KG1 (cell line): ENCODE measurements at regions not wholly inside any gene's neighbourhood (a gene's known extent, or its start where the extent isn't known, plus 50 kb on each side); places are given as distances from the start of the nearest gene placed in this dataset.
"Not testable (repeated sequence)": the region's sequence is repeated elsewhere in the genome, so short reads cannot be mapped to it uniquely, and the experiment has no call there.

Experiments used
- DNase-seq: peaks from one replicate; lab custom pipeline; 2025; lab: John Stamatoyannopoulos, UW

DNA sequence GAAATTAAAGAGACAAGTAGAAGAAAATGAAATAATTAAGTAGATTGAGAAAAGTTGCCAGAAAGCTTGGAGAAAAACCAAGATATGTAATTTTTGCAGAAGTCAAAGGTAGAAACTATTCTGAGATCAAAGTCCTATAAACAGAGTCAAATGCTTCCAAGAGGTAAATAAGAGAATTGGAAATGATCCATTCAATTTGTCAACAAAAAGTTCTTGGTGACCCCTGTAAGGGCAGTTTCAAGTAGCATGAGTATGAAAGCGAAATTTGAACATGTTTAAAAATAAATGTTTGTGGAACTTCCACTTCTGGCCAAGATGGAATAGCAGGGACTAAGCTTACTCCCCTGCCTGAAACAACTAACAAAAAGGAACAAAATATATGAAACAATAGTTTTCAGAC is 562.0 kb downstream of the SMARCA1 start:
- DNase-seq, result no peak

DNA sequence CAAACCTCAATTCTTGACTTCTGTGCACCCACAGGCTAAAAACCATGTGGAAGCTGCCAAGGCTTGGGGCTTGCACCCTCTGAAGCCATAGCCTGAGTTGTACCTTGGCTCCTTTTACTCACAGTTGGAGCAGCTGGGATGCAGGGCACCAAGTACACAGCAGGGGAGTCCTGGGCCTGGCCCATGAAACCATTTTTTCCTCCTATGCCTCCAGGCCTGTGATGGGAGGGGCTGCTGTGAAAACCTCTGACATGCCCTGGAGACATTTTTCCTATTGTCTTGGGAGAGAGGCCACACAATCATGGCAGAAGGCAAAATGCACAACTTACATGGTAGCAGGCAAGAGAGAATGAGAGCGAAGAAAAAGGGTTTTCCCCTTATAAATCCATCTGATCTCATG is 568.6 kb downstream of the SMARCA1 start:
- not testable (repeated sequence) for DNase-seq

DNA sequence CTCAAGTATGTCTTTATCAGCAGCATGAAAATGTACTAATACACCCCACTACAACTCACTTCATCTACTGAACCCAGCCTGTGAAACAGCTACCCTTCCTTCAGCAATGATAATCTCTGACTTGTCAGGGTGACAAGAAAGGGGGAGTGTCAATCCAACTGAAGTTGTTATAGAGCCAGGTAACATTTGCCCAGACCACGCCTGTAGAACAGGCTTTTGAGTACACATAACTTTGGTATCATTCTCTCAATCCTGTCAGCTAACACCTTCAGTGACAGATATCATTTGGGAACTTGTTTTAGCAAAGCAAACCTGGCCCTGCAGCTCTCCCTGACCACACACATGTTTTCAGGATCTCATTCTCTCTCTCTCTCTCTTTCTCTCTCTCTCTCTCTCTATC is 592.2 kb downstream of the SMARCA1 start:
- no peak for DNase-seq

GRCh38 chrX:128929271-128930057 is 593.8 kb downstream of the SMARCA1 start:
- no peak for DNase-seq

- DNase-seq, result no peak
Measured at GRCh38 chrX:128928636-128929035, 594.7 kb downstream of the SMARCA1 start.

DNA sequence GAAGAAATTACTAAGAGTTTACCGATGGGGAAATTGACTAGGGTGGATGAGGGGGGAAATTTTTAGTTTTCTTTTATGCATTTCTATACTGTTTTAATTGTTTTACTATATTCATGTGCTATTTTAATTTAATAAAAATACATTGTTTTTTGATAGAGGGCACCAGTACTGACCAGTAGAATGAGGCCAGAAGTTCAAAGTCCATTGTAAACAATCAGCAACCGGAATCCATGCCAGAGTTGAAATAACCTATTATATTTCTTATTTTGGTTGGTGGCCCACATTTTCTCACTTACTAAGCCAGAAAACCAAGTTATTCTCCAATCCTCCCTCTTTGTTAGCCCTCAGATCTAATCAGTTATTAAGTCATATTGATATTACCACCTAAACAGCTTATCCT is 595.9 kb downstream of the SMARCA1 start:
- DNase-seq, result no peak

- DNase-seq, result no peak
Measured at GRCh38 chrX:128906753-128907152, 616.5 kb downstream of the SMARCA1 start.

DNA sequence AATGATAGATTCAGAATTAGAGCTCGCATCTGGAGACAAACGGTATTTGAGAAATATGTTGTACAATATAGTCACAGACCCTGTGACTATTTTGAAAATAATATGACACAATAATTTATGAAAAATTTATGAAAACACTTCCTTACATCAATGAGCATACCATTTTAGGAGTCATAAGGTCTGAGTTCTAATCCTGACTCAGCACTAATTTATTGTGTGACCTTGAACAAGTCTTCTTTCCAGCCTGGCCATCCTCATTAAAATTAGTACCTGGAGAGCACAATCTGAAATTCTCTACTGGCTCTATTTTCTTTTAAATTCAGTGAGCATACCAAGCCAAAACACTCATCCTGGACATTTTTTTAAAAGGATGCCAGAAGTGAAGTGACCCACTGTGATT is 622.3 kb downstream of the SMARCA1 start:
- no peak for DNase-seq

- DNase-seq, result no peak
Measured at GRCh38 chrX:128897621-128898020, 625.7 kb downstream of the SMARCA1 start.

DNA sequence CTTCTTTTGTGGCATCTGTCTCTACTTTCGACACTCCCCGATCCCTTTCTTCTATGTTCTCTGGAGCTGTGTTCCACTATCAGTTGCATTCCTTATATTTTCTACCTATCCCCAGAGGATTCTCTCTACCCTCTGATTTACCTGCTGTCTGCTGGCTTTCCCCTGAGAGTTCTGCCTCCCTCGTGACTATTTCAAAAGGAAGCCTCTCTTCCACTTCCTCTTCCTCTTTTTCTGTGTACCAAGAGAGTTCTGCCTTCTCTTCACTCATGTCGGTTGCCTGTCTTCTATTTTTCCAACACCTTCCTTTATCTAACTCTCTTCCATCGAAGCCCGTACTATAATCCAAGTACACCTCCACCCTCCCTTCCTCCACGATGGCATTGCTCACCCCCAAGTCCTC is 631.7 kb downstream of the SMARCA1 start:
- DNase-seq, result no peak

DNA sequence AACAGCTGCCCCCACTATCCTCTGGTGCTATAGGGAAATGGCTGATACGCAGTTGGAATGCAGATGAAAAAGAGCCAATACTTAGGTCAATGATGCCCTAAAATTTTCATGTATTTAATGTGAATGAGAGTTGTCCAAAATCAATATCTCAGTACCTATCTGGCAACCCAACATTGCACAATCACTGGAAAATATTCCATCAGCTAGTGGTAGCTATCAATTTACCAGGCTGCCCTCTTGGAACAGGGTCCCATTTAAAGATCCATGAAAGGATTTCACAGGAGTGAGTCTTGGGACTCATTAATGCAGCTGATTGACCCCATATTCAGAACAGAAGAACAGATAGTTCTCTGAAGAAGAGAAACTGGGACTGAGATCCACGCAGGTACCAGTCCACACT is 638.9 kb downstream of the SMARCA1 start:
- no peak for DNase-seq

- no peak for DNase-seq
Measured at GRCh38 chrX:128883650-128884049, 639.6 kb downstream of the SMARCA1 start.

DNA sequence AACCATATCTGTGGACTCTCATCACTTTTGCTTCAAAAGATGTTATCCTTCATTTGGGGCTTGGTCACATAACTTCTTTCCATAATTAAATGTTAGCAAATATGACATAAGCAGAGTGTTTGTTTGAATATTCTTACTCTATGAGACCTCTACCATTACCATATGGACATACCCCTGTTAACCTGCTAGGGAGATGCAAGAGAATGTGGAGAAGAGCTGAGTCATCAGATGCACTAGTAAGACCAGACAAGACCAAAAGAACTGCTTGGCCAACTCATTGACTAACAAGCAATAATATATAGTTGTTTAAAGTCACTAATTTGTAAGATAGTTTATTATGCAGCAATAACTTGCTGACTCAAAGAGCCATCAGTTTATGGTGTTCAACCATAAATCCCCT is 652.9 kb downstream of the SMARCA1 start:
- DNase-seq, result no peak

DNA sequence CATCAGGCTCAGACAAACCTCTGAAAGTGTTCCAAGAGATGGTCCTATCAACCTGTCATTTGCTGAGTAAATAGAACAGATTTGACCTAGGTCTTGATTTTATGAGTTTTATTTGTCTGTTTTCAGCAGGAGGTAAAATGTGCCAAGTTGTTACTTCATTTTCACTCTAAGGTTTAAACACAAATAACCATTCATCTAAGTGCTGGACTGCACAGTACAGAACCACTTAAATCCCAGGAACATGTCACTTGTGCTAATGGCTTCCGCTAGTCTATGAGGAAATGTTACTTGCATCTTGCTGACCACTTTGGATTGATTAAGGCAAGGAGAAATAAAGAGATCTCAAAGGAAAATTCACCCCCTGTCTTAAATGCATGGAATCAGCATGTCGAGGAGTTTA is 660.7 kb downstream of the SMARCA1 start:
- DNase-seq, result no peak

- no peak for DNase-seq
Measured at GRCh38 chrX:128848374-128848773, 674.9 kb downstream of the SMARCA1 start.

DNA sequence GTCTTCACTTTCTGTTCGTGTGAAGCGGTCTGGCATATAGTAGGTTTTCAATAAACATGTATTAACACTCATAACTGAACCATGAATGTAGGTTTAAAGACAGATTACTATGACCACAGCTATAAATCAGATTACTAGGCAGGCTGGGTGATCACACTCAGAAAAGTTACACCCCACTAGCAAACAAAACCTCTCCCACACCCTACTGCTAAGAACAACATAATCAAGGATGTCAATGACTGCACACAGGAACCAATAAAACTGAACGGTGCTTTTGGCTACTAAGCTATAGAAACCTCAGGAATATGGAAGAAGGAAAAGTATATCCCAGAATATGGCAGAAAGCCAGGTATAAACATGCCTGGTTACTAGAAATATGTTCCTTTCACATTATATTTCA is 676.9 kb downstream of the SMARCA1 start:
- no peak for DNase-seq

GRCh38 chrX:128818690-128819089 is 704.6 kb downstream of the SMARCA1 start:
- DNase-seq, result no peak

- no peak for DNase-seq
Measured at GRCh38 chrX:128816919-128817318, 706.4 kb downstream of the SMARCA1 start.

GRCh38 chrX:128807367-128807766 is 715.9 kb downstream of the SMARCA1 start:
- no peak for DNase-seq

DNA sequence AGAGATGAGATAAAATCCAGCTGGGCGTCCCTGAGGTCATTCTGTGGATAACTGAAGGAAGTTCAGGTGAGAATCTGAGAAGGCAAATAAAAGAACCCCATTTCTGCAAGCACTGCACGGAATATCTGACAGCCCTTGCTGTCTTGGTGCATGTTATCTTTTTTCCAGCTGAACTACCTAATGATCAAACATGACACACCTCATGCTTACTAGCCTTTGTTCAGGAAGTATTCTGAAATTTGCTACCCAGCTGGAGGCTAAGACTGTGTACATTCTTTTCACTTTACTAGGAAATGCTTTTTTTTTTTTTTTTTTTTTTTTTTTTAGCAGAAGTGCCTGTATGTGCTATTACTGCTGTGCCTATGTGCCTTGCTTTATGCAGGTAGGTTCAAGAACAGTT is 718.1 kb downstream of the SMARCA1 start:
- DNase-seq, result no peak

- no peak for DNase-seq
Measured at GRCh38 chrX:128804828-128805227, 718.5 kb downstream of the SMARCA1 start.

- no peak for DNase-seq
Measured at GRCh38 chrX:128800138-128800537, 723.2 kb downstream of the SMARCA1 start.

- not testable (repeated sequence) for DNase-seq
Measured at GRCh38 chrX:128783139-128783538, 730.9 kb upstream of the ACTRT1 start.

DNA sequence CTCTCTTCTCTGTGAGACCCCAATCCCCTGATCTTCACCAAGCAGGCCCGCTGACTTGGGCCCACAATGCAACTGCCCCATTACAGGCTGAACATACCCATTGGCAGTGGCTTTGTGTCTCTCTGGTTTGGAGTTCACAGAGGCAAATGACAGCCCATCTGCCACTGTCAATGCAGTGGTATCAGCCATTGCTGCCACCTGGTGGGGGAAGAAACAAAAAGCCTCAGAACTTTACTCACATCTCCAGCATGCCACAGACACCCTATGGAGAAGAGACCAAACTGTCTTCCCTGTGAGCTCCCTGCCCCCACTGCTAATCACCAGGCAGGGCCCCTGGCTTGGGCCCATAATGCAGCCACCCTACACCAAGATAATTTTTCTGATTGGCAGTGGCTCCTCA is 729.3 kb upstream of the ACTRT1 start:
- no peak for DNase-seq
